Endodermal cell (in vitro differentiated cells): ENCODE measurements at regions not wholly inside any gene's neighbourhood (a gene's known extent, or its start where the extent isn't known, plus 50 kb on each side); places are given as distances from the start of the nearest gene placed in this dataset.
"Not testable (repeated sequence)": the region's sequence is repeated elsewhere in the genome, so short reads cannot be mapped to it uniquely, and the experiment has no call there.

Source experiments
- DNase-seq: peaks from one replicate; pipeline ENCODE4 v3.0.0-alpha.2; 2017
- H3K27ac ChIP-seq: 2 replicates; pipeline ENCODE4 v1.5.1; 2013; ENCODE audit warnings: mild to moderate bottlenecking, low read depth, low read length, moderate library complexity
- H3K27me3 ChIP-seq: 2 replicates; pipeline ENCODE4 v1.6.1; 2013; ENCODE audit warnings: mild to moderate bottlenecking, low read length, moderate library complexity; ENCODE audit not compliant: insufficient read depth, control insufficient read depth, poor library complexity, severe bottlenecking
- H3K36me3 ChIP-seq: 2 replicates; pipeline ENCODE4 v1.7.0; 2013; ENCODE audit warnings: mild to moderate bottlenecking, low read length, moderate library complexity; ENCODE audit not compliant: control insufficient read depth, insufficient read depth
- H3K4me1 ChIP-seq: one replicate; pipeline ENCODE4 v1.7.0; 2013; ENCODE audit warnings: low read length; ENCODE audit not compliant: control insufficient read depth, insufficient read depth
- H3K4me3 ChIP-seq: 2 replicates; pipeline ENCODE4 v1.5.1; 2013; ENCODE audit warnings: mild to moderate bottlenecking, low read length, moderate library complexity
- H3K9ac ChIP-seq: 2 replicates; pipeline ENCODE4 v1.6.1; 2013; ENCODE audit warnings: mild to moderate bottlenecking, low read length, moderate library complexity; ENCODE audit not compliant: poor library complexity, severe bottlenecking; ENCODE audit errors: extremely low read depth
- H3K9me3 ChIP-seq: 2 replicates; pipeline ENCODE4 v1.6.1; 2013; ENCODE audit warnings: mild to moderate bottlenecking, low read length, moderate library complexity; ENCODE audit not compliant: control insufficient read depth
- H3K27ac Mint-ChIP-seq: 2 replicates; pipeline ENCODE4 v1.8.0; 2020; ENCODE audit warnings: mixed read lengths
- H3K27me3 Mint-ChIP-seq: 2 replicates; pipeline ENCODE4 v1.8.0; 2021; ENCODE audit warnings: mild to moderate bottlenecking, mixed read lengths; ENCODE audit not compliant: insufficient read depth
- H3K36me3 Mint-ChIP-seq: 2 replicates; pipeline ENCODE4 v1.8.0; 2020; ENCODE audit warnings: low read depth, mixed read lengths
- H3K4me1 Mint-ChIP-seq: 2 replicates; pipeline ENCODE4 v1.8.0; 2020; ENCODE audit warnings: mixed read lengths
- H3K4me3 Mint-ChIP-seq: 2 replicates; pipeline ENCODE4 v1.8.0; 2020; ENCODE audit warnings: mild to moderate bottlenecking, moderate library complexity, mixed read lengths
- H3K9me3 Mint-ChIP-seq: 2 replicates; pipeline ENCODE4 v1.8.0; 2020; ENCODE audit warnings: mild to moderate bottlenecking, mixed read lengths
- CTCF ChIP-seq: fragments of 200-600 bp; sonication (generic); conservative IDR thresholded peaks from 2 replicates; pipeline ENCODE4 v1.5.0; 2021; ENCODE audit warnings: antibody characterized with exemption, mild to moderate bottlenecking
- WGBS, 2 experiments: methylation state at CpG; one replicate each; pipeline versions ENCODE4 v1.1.5 to v1.1.7; 2013; ENCODE audit warnings: missing lambda C conversion rate in 2 of 2, mixed read lengths in 1 of 2; ENCODE audit not compliant: insufficient coverage in 1 of 2, insufficient read length in 1 of 2; 5-methylcytosine and 5-hydroxymethylcytosine counted together

GRCh38 chr12:87596636-87597035 is 432.6 kb downstream of the C12orf50 start:
- no peaks in the 10 kb centered on the region for H3K27me3 ChIP-seq
- no peak overlapping the region for H3K4me3 ChIP-seq
- no peaks in the 10 kb centered on the region for H3K9me3 ChIP-seq
- H3K4me1 ChIP-seq, result peaks cover 9% of the 10 kb centered on the region
- no peak for TF ChIP-seq CTCF
- H3K9ac ChIP-seq, result no peak overlapping the region
- no peak overlapping the region for H3K27ac ChIP-seq
- H3K9me3 Mint-ChIP-seq, result peaks cover 2% of the 10 kb centered on the region
- H3K4me1 Mint-ChIP-seq, result peaks cover 13% of the 10 kb centered on the region
- H3K36me3 ChIP-seq, result no peaks in the 10 kb centered on the region
- H3K27ac Mint-ChIP-seq, result no peak overlapping the region
- no peak for DNase-seq
- H3K36me3 Mint-ChIP-seq, result peaks cover 1% of the 10 kb centered on the region
- no peak overlapping the region for H3K4me3 Mint-ChIP-seq
- H3K27me3 Mint-ChIP-seq, result peaks cover under 1% of the 10 kb centered on the region
- 86 to 97% methylated on average over 1 of the region's 1 CpG for WGBS, 2 experiments

- peaks cover 1% of the 10 kb centered on the region for H3K36me3 Mint-ChIP-seq
- H3K27ac Mint-ChIP-seq, result no peak overlapping the region
- no peaks in the 10 kb centered on the region for H3K27me3 ChIP-seq
- no peak overlapping the region for H3K9ac ChIP-seq
- 88 to 91% methylated on average over 2 to 5 of the region's 5 CpGs for WGBS, 2 experiments
- TF ChIP-seq CTCF, result no peak
- no peak overlapping the region for H3K27ac ChIP-seq
- H3K4me1 ChIP-seq, result peaks cover 9% of the 10 kb centered on the region
- peaks cover 13% of the 10 kb centered on the region for H3K4me1 Mint-ChIP-seq
- H3K36me3 ChIP-seq, result no peaks in the 10 kb centered on the region
- peaks cover 6% of the 10 kb centered on the region for H3K9me3 Mint-ChIP-seq
- H3K9me3 ChIP-seq, result no peaks in the 10 kb centered on the region
- DNase-seq, result no peak
- H3K4me3 ChIP-seq, result no peak overlapping the region
- H3K4me3 Mint-ChIP-seq, result no peak overlapping the region
- H3K27me3 Mint-ChIP-seq, result peaks cover 5% of the 10 kb centered on the region
Measured at GRCh38 chr12:87596134-87596533, 433.1 kb downstream of the C12orf50 start.

DNA sequence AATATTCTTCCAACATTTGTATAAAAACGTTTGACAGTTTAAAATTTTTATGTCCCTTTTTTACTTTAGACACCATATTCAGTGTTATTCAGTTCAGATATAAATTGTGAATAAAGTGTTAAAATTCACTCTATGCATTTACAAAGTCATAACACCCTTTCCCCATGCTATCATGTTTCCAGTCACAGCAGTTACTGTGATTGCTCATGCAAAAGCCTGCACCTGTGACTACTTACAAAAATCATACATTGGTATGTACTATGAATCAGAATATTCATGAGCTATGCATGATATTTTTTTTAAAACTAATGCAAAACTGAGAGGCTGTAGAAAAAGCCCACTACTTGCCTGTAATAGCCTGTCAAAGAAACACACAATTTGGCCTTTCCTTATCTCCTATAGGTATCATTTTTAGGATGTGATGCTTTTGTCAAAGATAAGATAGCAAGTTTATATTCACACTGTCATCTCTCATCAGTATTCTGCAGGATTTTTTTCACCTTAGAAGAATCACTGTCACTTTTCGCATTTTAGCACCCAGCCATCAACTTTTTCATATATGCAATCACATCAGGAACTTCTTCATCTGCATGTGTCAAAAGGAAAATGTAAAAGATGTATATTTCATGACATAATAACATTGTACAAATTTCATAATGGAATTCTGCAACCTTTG is 443.2 kb downstream of the C12orf50 start:
- 86% methylated on average over 2 of the region's 2 CpGs; no CpG with 5 or more reads in 1 of the 2 experiments for WGBS, 2 experiments

GRCh38 chr12:87579091-87579490 is 450.1 kb downstream of the C12orf50 start:
- DNase-seq, H3K27me3 ChIP-seq, H3K36me3 Mint-ChIP-seq, H3K27me3 Mint-ChIP-seq, H3K4me3 ChIP-seq, H3K27ac ChIP-seq, H3K27ac Mint-ChIP-seq, H3K36me3 ChIP-seq, H3K9ac ChIP-seq, H3K4me3 Mint-ChIP-seq, H3K4me1 ChIP-seq: not testable (repeated sequence)
- Mint-ChIP-seq H3K9me3 (peaks cover 35% of the 10 kb centered on the region), H3K4me1 (peaks cover 14% of the 10 kb centered on the region)
- peaks cover 34% of the 10 kb centered on the region for H3K9me3 ChIP-seq
- 95% methylated on average over 4 of the region's 4 CpGs; no CpG with 5 or more reads in 1 of the 2 experiments for WGBS, 2 experiments

More for the DNA sequence above, 443.2 kb downstream of the C12orf50 start:
- Mint-ChIP-seq H3K4me3 (no peak overlapping the region), H3K4me1 (no peaks in the 10 kb centered on the region), H3K9me3 (peaks cover 15% of the 10 kb centered on the region), H3K36me3 (peaks cover 2% of the 10 kb centered on the region), H3K27ac (no peak overlapping the region), H3K27me3 (no peaks in the 10 kb centered on the region)
- no peak for DNase-seq
- H3K9ac ChIP-seq, result no peak overlapping the region
- H3K4me1 ChIP-seq, result no peaks in the 10 kb centered on the region
- H3K27ac ChIP-seq, result no peak overlapping the region
- no peak overlapping the region for H3K4me3 ChIP-seq
- H3K9me3 ChIP-seq, result peaks cover 10% of the 10 kb centered on the region
- H3K36me3 ChIP-seq, result no peaks in the 10 kb centered on the region
- no peaks in the 10 kb centered on the region for H3K27me3 ChIP-seq
- TF ChIP-seq CTCF, result no peak
